Right renal pelvis (tissue), 4 donors: ENCODE measurements at regions not wholly inside any gene's neighbourhood (a gene's known extent, or its start where the extent isn't known, plus 50 kb on each side); places are given as distances from the start of the nearest gene placed in this dataset.

Experiments
- DNase-seq, 4 donors: peaks; one replicate each; pipeline ENCODE4 v3.0.0-alpha.2; 2013; ENCODE audit warnings: low read depth in 4 of 4, low spot score in 3 of 4, missing footprints in 1 of 4

GRCh38 chr1:219405531-219406331 lies 207.2 kb downstream of the ZC3H11B start:
- DNase-seq = no peak

DNA sequence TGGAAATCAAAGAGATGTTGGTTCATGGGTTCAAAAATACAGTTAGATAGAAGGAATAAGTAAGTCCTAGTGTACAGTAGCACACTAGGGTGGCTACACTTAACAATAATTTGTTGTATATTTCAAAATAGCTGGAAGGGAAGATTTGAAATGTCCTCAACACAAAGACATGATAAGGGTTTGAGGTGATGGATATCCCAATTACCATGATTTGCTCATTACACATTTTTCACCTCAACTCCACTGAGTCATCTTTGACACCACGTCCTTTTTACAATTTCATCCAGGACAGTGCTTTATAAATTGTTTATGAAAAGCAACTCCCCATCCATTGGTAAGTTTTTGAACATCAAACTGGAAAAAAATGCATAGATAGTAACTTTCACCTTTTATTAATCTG lies 208.3 kb downstream of the ZC3H11B start:
- no peak for DNase-seq

GRCh38 chr1:219402925-219403324 lies 210.0 kb downstream of the ZC3H11B start:
- no peak for DNase-seq

- DNase-seq = no peak
Measured at GRCh38 chr1:219401724-219402625, 210.9 kb downstream of the ZC3H11B start.

GRCh38 chr1:219399446-219399845 lies 213.5 kb downstream of the ZC3H11B start:
- no peak for DNase-seq

- no peak for DNase-seq
Measured at GRCh38 chr1:219398815-219399396, 214.0 kb downstream of the ZC3H11B start.

DNA sequence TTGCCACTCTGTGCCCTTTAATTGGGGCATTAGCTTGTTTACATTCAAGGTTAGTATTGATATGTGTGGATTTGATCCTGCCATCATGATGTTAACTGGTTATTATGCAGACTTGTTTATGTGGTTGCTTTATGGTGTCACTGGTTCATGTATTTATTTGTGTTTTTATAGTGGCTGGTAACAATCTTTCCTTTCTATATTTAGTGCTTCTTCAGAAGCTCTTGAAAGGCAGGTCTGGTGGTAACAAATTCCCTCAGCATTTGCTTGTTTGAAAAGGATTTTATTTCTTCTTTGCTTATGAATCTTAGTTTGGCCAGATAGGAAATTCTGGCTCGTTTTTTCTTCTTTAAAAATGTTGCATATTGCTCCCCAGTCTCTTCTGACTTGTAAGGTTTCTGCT lies 215.4 kb downstream of the ZC3H11B start:
- DNase-seq = no peak

DNA sequence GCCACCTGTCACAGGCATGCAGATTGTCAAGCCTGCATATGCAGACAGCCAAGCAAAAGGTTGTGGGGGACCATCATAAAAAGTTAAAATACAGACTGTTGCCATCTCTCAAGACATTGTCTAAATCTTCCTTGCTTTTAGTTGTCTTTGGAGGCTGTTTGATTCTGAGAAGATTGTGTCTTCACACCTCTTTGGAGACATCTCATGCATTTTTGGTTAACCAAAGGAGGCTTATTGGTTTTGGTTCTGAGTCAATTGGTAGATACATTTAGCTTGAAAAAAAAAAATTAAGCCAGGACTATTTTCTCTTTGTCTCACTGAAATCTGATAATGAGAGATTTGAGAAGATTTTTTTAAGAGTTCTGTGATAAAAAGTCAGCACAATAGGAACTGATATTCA lies 217.6 kb downstream of the LYPLAL1 start:
- DNase-seq = no peak

DNA sequence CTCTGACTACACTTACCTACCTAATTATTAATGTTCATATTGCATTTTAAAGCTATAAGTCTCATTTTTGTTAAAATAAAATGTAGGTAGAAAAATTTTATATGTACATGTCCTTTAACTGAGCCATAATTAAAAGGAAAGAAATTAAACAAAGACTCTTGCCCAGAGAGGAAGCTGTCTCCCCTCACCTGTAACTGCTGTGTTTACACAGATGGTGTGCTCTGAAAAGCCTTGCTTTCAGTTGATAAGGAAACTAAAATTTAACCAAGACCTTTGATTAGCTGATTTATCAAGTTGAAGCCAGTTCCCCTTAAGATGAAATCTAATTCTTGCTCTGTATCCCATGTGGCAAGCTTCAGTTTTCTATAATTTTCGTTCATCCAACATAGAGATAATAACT lies 213.5 kb downstream of the LYPLAL1 start:
- DNase-seq = no peak

DNA sequence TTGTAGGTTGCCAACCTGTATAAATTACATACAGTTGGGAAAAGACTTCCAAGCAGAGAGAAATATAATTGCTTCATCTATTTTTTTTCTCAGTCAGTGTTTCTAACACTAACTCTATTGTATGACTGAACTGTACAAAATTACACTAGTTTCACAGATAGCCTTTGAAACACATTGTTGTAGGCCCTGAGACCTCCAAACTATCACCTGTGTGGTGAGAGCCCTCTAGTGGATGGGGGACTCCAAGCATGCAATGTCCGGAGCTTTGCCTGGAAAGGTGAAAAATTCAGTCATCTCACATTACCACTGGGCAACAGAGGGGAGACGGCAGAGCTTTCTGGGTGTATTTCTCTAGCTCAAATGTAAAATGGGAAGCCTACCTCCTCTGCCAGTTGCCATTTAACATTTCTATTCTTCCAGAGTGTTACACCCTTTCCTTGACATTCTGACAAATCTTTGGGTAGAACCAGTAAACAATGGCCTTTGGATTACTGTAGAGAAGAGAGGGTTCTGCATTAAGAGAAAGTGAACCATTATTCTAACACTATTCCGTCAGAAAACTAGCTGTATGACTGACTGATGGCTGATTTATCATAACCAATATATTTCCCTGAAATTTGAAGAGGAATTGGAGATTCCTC lies 212.2 kb downstream of the LYPLAL1 start:
- DNase-seq = peak in 2 of 4 donors; percentile 10 to 30

DNA sequence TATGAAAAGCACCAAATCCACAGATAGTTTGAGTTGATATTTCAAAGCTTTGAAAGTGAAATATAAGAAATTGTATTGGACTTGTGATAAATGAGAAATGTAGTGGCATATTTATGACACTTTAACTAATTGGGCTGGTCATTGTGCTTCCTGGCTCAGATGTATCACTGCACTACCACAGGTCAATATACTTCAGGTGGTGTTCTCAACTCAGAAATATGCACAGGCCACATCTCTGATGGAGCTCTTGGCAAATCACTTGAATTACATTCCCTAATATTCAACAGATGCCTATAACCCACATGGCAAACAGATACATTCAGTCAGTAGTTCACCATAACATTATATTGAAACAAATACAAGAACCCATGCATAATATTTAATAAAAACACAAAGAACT lies 209.6 kb downstream of the LYPLAL1 start:
- no peak for DNase-seq

DNA sequence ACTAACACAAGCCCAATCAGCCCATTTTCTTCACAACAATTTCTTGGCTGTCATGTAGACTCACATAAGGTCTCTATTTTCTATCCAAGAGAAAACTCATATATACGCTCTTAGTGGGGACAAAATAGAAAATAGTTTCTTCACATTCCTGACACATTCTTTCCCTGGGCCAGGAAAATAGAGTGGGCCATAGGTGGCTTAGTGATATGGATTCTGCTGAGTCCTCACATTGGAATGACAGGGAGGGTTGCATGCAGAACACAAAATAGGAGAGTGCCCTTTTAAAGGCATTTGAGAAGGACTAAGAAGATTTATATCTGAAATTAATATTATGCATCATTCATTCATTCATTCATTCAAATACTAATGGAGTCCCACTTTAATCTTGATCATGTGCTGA lies 207.7 kb downstream of the LYPLAL1 start:
- DNase-seq = no peak

DNA sequence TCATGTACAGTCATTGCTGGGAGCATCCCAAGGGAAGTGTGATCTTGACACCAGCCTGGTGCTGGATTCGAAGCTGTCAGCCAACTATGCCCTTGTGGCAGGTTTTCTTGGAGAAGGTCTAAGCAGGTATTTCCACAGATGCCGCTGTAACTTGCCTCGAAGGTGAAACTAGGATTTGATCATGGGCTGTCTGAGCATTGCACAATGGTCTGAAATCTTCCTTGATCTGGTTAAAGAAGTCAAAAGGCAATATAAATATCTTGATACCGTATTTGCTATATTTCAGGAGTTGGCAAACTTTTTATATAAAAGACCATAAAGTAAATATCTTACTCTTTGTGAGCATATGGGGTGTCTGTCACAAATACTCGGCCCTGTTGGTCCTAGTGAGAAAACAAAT lies 206.8 kb downstream of the LYPLAL1 start:
- no peak for DNase-seq

- no peak for DNase-seq
Measured at GRCh38 chr1:219379691-219380090, 206.0 kb downstream of the LYPLAL1 start.

DNA sequence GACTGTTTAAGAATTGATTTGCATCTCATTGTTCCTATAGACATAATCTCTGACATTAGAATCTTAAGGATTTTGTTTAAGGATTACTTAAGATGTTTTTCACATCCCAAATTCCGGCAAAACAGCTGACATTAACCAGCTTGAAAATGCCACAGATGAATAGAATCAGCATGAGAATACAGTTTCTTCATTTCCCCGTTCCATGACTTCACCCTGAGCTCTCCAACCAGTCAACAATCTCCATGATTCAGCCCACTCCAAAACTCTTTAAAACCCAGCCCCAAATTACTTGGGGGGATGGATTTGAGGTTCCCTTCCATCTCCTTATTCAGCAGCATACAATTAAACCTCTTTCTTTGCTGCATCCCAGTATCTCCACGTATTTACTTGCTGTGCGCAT lies 201.0 kb downstream of the LYPLAL1 start:
- no peak for DNase-seq

DNA sequence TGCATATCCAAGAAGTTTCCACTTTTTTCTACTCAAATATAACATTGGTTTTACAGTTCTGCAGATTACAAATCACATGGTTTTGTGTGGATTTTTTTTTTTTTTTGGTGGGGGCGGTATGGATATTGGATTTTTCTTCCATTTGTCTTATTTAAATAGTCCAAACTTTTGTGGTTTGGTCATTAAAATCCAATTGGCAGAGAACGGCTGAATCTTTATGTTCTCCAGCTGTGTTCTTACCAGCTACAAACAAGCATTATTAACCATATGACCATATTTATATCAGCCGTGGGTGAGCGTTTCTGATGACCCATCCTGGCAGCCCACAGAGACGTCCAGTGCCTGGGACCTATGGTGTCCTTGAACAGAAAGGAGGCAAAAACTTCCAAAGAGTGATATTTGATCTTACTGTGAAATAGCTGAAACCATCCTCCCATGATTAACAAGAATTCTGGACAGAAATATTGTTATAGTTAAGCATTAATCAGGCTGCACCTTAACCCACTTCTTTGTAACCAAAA lies 200.4 kb downstream of the LYPLAL1 start:
- no peak for DNase-seq

- DNase-seq = no peak
Measured at GRCh38 chr1:219373616-219373935, 199.9 kb downstream of the LYPLAL1 start.

- no peak for DNase-seq
Measured at GRCh38 chr1:219372916-219373615, 199.4 kb downstream of the LYPLAL1 start.

DNA sequence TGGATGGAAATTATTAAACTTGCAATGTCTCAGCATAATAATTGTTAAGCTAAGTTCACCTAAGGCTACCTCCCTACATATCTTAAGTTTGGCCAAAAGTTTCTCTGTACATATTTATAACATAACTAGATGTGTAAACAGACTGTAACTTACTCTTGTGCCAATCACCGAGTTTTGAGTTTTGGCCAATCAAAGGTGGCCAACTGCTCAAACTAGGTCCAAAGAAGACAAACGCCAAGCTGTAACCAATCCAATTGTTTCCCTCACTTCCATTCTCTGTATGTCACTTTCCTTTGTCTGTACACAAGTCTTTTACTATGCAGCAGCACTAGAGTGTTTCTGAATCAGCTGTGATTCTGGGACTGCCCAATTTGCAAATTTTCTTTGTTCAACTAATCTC lies 197.8 kb downstream of the LYPLAL1 start:
- DNase-seq = no peak

DNA sequence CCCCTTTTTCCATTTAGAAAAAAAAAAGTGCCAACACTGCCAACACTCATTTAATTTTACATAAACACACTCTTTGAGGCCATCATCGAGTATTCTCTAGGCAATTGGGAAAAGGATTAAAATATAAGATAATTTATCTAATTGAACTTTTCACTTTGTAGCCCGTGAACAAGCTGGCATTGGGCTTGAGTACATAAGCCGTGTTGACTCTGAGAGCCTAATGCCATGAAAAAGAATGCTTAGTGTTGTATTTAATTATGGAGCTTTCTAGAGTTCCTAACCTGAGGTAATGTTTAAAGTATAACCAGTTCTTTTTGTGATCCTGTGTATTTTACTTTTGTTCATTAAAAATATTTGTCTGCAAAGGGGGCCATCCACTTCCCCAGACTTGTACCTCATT lies 193.8 kb downstream of the LYPLAL1 start:
- no peak for DNase-seq
